Islet precursor cell (in vitro differentiated cells): ENCODE measurements at regions not wholly inside any gene's neighbourhood (a gene's known extent, or its start where the extent isn't known, plus 50 kb on each side); places are given as distances from the start of the nearest gene placed in this dataset.

Experiments
- DNase-seq: peaks from one replicate; pipeline ENCODE4 v3.0.0-alpha.2; 2018

DNA sequence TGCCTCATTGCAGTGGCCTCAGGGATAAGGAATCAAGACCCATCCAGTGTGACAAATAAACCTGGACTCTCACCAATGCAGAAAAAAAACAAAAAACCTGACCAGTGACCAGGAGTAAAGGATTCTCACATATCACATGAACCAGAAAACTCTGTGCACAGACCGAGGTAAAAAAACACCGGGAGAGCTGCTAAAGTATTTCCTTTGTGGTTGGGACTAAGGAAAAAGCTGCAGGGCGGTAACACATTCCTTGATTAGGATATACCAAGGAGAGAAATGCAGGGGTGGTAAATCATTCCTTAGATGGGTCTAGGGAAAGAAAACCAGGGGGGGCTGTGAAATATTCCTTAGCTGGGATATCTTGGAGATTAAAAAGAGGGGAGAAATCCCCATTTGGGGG is 64.8 kb upstream of the ZNF85 start:
- DNase-seq, result no peak

DNA sequence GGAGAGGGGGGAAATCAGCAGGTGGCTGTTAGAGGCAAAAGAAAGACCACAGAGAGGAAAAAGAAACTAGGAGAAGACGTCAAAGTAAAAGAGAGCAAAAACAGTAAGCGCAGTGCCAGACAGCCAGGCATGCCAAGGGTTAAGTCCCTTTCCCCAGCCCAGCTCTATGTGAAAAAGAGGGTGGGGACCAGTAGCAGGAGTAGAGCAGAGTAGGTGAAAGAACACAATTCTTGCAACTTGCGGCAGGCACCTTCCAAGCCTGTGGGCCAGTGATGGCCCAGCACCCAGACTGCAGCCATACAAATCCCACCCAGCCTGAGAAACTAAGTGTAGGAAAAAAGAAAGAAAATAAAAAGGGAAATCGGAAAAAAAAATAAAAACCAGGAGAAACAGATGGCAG is 64.2 kb upstream of the ZNF85 start:
- DNase-seq, result peak; percentile 49

DNA sequence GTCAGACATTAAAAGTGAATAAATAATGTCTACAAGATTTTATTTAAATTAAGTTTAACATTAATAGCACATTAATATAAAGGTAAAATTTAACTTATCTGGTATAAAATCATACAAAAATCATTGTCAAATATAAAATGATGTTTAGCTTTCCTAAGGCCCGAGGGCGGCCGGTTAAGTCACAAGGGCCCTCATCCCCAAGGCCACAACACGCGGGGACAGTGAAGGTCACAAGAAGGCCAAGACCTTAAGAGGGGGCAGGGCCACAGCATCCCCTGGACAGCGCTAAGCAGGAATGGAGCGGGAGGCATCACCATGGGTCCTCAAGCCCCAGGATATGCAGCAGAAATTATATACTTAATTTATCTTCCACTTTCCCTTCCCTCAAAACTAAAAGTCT is 62.7 kb upstream of the ZNF85 start:
- DNase-seq, result peak; percentile 9

DNA sequence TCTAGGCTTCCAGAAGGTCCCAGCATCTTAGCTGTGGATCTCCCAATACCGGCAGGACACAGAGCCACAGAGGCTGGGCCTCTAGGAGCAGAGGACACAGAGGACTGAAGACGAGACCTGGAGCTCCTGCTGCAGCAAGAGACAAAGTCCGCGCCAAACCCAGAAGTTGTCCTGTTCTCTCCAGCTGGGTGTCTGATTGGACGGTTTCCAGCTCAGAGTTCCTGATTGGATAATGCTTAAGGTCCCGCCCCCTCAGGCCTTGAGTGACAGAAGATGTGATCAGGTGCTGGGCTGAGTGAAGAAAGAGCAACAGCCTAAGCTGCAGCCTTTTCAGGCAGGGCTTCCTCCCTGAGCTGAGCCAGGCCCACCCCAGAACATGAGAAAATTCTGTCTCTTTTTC is 59.9 kb upstream of the ZNF85 start:
- DNase-seq, result peak; percentile 9
